GM12878 (cell line): ENCODE measurements at regions not wholly inside any gene's neighbourhood (a gene's known extent, or its start where the extent isn't known, plus 50 kb on each side); places are given as distances from the start of the nearest gene placed in this dataset.
A peak's percentile ranks its signal among the peaks of the same experiment; 100 is the strongest.
"Not testable (repeated sequence)": the region's sequence is repeated elsewhere in the genome, so short reads cannot be mapped to it uniquely, and the experiment has no call there.

Source experiments
- ATAC-seq: fragments of 200-7000 bp; cut with Tn5 transposase; 3 replicates; pipeline ENCODE4 v1.9.1; 2020; ENCODE audit warnings: mild to moderate bottlenecking, moderate library complexity
- BruUV-seq: library from RNA; stranded (reverse); fragments of 400-500 nt; replicated peaks from 2 replicates; lab custom pipeline; 2021; lab: Mats Ljungman, UMichigan
- CTCF ChIA-PET: fragments of 300-600 bp; sonication (Branson Sonifier 250); formaldehyde crosslinking; extraction: SDS; loops from one replicate; lab custom pipeline; 2021; ENCODE audit warnings: inconsistent platforms; lab: Yijun Ruan, JAX
- POLR2A ChIA-PET: fragments of 350-600 bp; formaldehyde crosslinking; extraction: SDS; loops from one replicate; lab custom pipeline; 2021; ENCODE audit warnings: inconsistent platforms; lab: Charles Lee
- RAD21 ChIA-PET: fragments of 300-600 bp; sonication (Branson Sonifier 250); formaldehyde crosslinking; loops from one replicate; lab custom pipeline; 2023; ENCODE audit warnings: antibody characterized with exemption; ENCODE audit not compliant: unreplicated experiment; lab: Charles Lee
- SMC1A ChIA-PET: fragments of 300-600 bp; sonication (Branson Sonifier 250); formaldehyde crosslinking; loops from one replicate; lab custom pipeline; 2023; ENCODE audit not compliant: unreplicated experiment, uncharacterized antibody; lab: Charles Lee
- DNase-seq: peaks from one replicate; pipeline ENCODE4 v3.0.0-alpha.2; 2011; ENCODE audit warnings: low read depth, low spot score
- FAIRE-seq: peaks from 3 replicates; lab custom pipeline; 2011; peaks lifted over from hg19 to GRCh38; lab: Jason Lieb, UNC
- H2AFZ ChIP-seq: 2 replicates; pipeline ENCODE4 v1.6.0; 2011; ENCODE audit warnings: low read depth, low read length, control low read depth; ENCODE audit not compliant: control insufficient read depth
- H3K27ac ChIP-seq: 2 replicates; pipeline ENCODE4 v1.5.1; 2011; ENCODE audit warnings: control low read depth; ENCODE audit not compliant: control insufficient read depth, insufficient read depth
- H3K27me3 ChIP-seq, 2 experiments: replicated peaks in 1 of 2; 2 replicates each; pipeline versions ENCODE4 v1.6.0 to v1.6.1; 2011; ENCODE audit warnings: low read length in 1 of 2; ENCODE audit not compliant: control insufficient read depth in 2 of 2, insufficient read depth in 2 of 2
- H3K36me3 ChIP-seq, 2 experiments: 2 replicates each; pipeline ENCODE4 v1.5.1; 2011; ENCODE audit warnings: low read length in 1 of 2; ENCODE audit not compliant: control insufficient read depth in 2 of 2, insufficient read depth in 2 of 2
- H3K4me1 ChIP-seq: 2 replicates; pipeline ENCODE4 v1.6.1; 2011; ENCODE audit warnings: mild to moderate bottlenecking, low read length, moderate library complexity, mixed read lengths; ENCODE audit not compliant: control insufficient read depth, insufficient read depth
- H3K4me2 ChIP-seq: 2 replicates; pipeline ENCODE4 v1.6.0; 2011; ENCODE audit warnings: control low read depth; ENCODE audit not compliant: control insufficient read depth, insufficient read depth
- H3K4me3 ChIP-seq: fragments of 200-600 bp; sonication (generic); 2 replicates; pipeline ENCODE4 v1.5.1; 2016
- H3K79me2 ChIP-seq: 2 replicates; pipeline ENCODE4 v1.6.0; 2011; ENCODE audit warnings: low read length; ENCODE audit not compliant: control insufficient read depth, insufficient read depth
- H3K9ac ChIP-seq: 2 replicates; pipeline ENCODE4 v1.8.0; 2011; ENCODE audit warnings: low read length, control low read depth, mixed read lengths; ENCODE audit not compliant: control insufficient read depth, insufficient read depth
- H3K9me3 ChIP-seq: replicated peaks from 3 replicates; pipeline ENCODE4 v1.5.1; 2011; ENCODE audit warnings: mild to moderate bottlenecking, low read length; ENCODE audit not compliant: control insufficient read depth, insufficient read depth
- H4K20me1 ChIP-seq: 2 replicates; pipeline ENCODE4 v1.6.0; 2011; ENCODE audit not compliant: control insufficient read depth, insufficient read depth
- ATF7 ChIP-seq: fragments of 450-650 bp; IDR thresholded peaks from 2 replicates; pipeline ENCODE4 v1.6.1; 2016; ENCODE audit warnings: low read depth, mild to moderate bottlenecking
- EED ChIP-seq: sonication (generic); IDR thresholded peaks from 2 replicates; pipeline ENCODE4 v1.6.1; 2016; ENCODE audit warnings: antibody characterized with exemption, low read depth
- EP300 ChIP-seq, 2 experiments: fragments of 150-350 bp in 1 of 2; IDR thresholded peaks; 2 replicates each; pipeline ENCODE4 v1.6.1; 2011 to 2012; ENCODE audit warnings: low read depth in 2 of 2, low read length in 2 of 2, borderline replicate concordance in 1 of 2, improper control_type of control experiment in 1 of 2, inconsistent platforms in 1 of 2; ENCODE audit not compliant: control insufficient read depth in 1 of 2
- IKZF1 ChIP-seq: fragments of 450-650 bp; conservative IDR thresholded peaks from 2 replicates; pipeline ENCODE4 v1.6.1; 2017; ENCODE audit warnings: antibody characterized with exemption, mild to moderate bottlenecking
- IKZF2 ChIP-seq, 2 experiments: fragments of 450-650 bp; IDR thresholded peaks; 2 replicates each; pipeline ENCODE4 v1.6.1; 2017; ENCODE audit warnings: mild to moderate bottlenecking in 2 of 2, moderate library complexity in 2 of 2
- MEF2B ChIP-seq: fragments of 450-650 bp; IDR thresholded peaks from 2 replicates; pipeline ENCODE4 v1.6.1; 2018; ENCODE audit warnings: mild to moderate bottlenecking, moderate library complexity; ENCODE audit not compliant: partially characterized antibody, poor library complexity, severe bottlenecking
- MTA2 ChIP-seq: fragments of 450-650 bp; IDR thresholded peaks from 2 replicates; pipeline ENCODE4 v1.6.1; 2016; ENCODE audit warnings: low read depth, mild to moderate bottlenecking, moderate library complexity
- POLR2AphosphoS5 ChIP-seq: IDR thresholded peaks from 2 replicates; pipeline ENCODE4 v1.6.1; 2011; ENCODE audit warnings: mild to moderate bottlenecking, low read length, inconsistent platforms
- POU2F2 ChIP-seq: IDR thresholded peaks from 3 replicates; pipeline ENCODE4 v1.6.1; 2011; ENCODE audit warnings: low read depth, mild to moderate bottlenecking, low read length, borderline replicate concordance
- RUNX3 ChIP-seq: IDR thresholded peaks from 2 replicates; pipeline ENCODE4 v1.6.1; 2012; ENCODE audit warnings: low read length, inconsistent platforms
- TCF12 ChIP-seq: IDR thresholded peaks from 2 replicates; pipeline ENCODE4 v1.6.1; 2011; ENCODE audit warnings: low read depth, mild to moderate bottlenecking, low read length
- ZNF687 ChIP-seq: fragments of 450-650 bp; IDR thresholded peaks from 2 replicates; pipeline ENCODE4 v1.6.1; 2017; ENCODE audit warnings: mild to moderate bottlenecking, moderate library complexity
- WGBS: methylation state at CpG from one replicate; pipeline ENCODE4 v1.1.6; 2016; ENCODE audit warnings: low lambda C conversion rate; ENCODE audit not compliant: insufficient replicate concordance, insufficient coverage; ENCODE audit errors: missing lambda C conversion rate; 5-methylcytosine and 5-hydroxymethylcytosine counted together
- in situ Hi-C: fragments of 300-500 bp; cut with MboI; formaldehyde crosslinking; loops from 9 replicates; pipeline ENCODE4 v1.14.3; 2018; ENCODE audit warnings: mixed read lengths
- intact Hi-C: fragments of 100-400 bp; cut with micrococcal nuclease; formaldehyde crosslinking; loops from one replicate; pipeline ENCODE4 v1.14.2; 2022; ENCODE audit not compliant: unreplicated experiment

- 16% methylated on average over 4 of the region's 4 CpGs for WGBS
- CTCF ChIA-PET, BruUV-seq, in situ Hi-C loops, intact Hi-C loops, FAIRE-seq, H3K79me2 ChIP-seq, H3K27me3 ChIP-seq, H3K9me3 ChIP-seq, ATAC-seq, H2AFZ ChIP-seq, H3K36me3 ChIP-seq, H4K20me1 ChIP-seq: not testable (repeated sequence)
- H3K4me3 ChIP-seq, result peak overlapping the region; percentile 48; the same call in 1 of the 2 replicates
- RAD21 ChIA-PET, result interaction anchor here (1.3 kb wide), 1 partner anchor 45 kb away, joined by 3 read pairs; no protein-coding TSS in a partner anchor
- peak overlapping the region; percentile 68 for H3K27ac ChIP-seq
- POLR2A ChIA-PET, result interaction anchor here (0.6 to 1.2 kb wide), 3 partner anchors 18 to 62 kb away, joined by 3 to 5 read pairs (median 4); no protein-coding TSS in a partner anchor
- SMC1A ChIA-PET, result interaction anchor here (1.0 kb wide), 1 partner anchor 47 kb away, joined by 4 read pairs; no protein-coding TSS in a partner anchor
- peak overlapping the region; percentile 70; the same call in 1 of the 2 replicates for H3K4me2 ChIP-seq
- peak overlapping the region; percentile 38; the same call in 1 of the 2 replicates for H3K9ac ChIP-seq
- H3K4me1 ChIP-seq, result peaks cover 32% of the 10 kb centered on the region
- TF ChIP-seq ATF7, result peak; percentile 59
- TF ChIP-seq POLR2AphosphoS5, result peak; percentile 69
- 0 out of 4 replicates have a peak, but pooled peaks of 1 of the 2 experiments have one; percentile 27 for TF ChIP-seq EP300 (IDR thresholded peaks at IDR 0.05; ENCODE audit: borderline replicate concordance in 1 of 2, control insufficient read depth in 1 of 2, low read depth in 2 of 2, low read length in 2 of 2)
- 0 out of 2 replicates have a peak, but pooled peaks have one; percentile 12 for TF ChIP-seq RUNX3
- peak; percentile 75; the same call in 1 of the 2 replicates for TF ChIP-seq ZNF687
- TF ChIP-seq TCF12, result 0 out of 2 replicates have a peak, but pooled peaks have one; percentile 7
- peak; percentile 31; the same call in 1 of the 2 replicates for TF ChIP-seq MTA2
- TF ChIP-seq POU2F2, result peak; percentile 92; the same call in 2 of the 3 replicates
- TF ChIP-seq MEF2B, result peak; percentile 85
- TF ChIP-seq EED, result 0 out of 2 replicates have a peak, but pooled peaks have one; percentile 7
- peak; percentile 61 to 67; a peak in 2 of 4 replicates for TF ChIP-seq IKZF2 (IDR thresholded peaks at IDR 0.05)
- TF ChIP-seq IKZF1, result peak; percentile 56; the same call in 1 of the 2 replicates
- DNase-seq, result peak; percentile 76
Observed at GRCh38 chr16:5160010-5160409, 62.4 kb upstream of the EEF2KMT start.
